GM18858 (cell line): ENCODE measurements at regions not wholly inside any gene's neighbourhood (a gene's known extent, or its start where the extent isn't known, plus 50 kb on each side); places are given as distances from the start of the nearest gene placed in this dataset.
"Not testable (repeated sequence)": the region's sequence is repeated elsewhere in the genome, so short reads cannot be mapped to it uniquely, and the experiment has no call there.

Experiments used
- ATAC-seq: cut with Tn5 transposase; IDR thresholded peaks from one replicate; pipeline ENCODE4 v1.9.1; 2021; ENCODE audit not compliant: unreplicated experiment

DNA sequence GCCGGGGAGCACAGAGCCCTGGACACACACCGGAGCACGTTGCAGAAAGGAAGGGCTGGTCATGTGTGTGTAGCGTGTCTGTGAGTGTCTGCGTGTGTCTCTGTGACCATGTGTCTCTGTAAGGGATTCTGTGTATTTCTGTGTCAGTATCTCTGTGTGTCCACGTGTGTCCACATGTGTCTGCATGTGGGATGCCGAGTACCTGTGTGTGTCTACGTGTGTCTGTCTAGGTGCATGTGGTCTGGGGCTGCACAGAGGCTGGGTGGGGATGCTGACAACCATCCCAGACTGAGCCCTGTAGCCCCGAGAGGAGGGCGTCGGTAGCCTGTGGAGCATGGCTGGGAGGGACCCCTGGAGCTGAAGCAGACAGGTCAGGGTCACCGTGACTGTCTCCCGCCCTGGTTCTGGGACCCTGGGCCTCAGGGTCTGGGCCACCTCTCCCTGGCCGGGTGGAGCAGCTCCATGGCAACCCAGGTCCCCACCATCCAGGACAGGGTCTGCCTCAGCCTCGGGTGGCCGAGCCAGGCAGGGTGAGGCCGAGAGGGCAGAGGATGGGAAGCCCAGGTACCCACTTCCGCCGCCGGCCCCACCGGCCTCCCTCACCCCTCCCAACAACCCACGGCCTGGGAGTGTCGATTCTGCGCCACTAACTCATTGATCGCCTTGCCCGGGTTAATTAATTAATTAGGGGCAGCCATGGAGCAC, 122.7 kb downstream of the FAM53A start:
- no peak for ATAC-seq

DNA sequence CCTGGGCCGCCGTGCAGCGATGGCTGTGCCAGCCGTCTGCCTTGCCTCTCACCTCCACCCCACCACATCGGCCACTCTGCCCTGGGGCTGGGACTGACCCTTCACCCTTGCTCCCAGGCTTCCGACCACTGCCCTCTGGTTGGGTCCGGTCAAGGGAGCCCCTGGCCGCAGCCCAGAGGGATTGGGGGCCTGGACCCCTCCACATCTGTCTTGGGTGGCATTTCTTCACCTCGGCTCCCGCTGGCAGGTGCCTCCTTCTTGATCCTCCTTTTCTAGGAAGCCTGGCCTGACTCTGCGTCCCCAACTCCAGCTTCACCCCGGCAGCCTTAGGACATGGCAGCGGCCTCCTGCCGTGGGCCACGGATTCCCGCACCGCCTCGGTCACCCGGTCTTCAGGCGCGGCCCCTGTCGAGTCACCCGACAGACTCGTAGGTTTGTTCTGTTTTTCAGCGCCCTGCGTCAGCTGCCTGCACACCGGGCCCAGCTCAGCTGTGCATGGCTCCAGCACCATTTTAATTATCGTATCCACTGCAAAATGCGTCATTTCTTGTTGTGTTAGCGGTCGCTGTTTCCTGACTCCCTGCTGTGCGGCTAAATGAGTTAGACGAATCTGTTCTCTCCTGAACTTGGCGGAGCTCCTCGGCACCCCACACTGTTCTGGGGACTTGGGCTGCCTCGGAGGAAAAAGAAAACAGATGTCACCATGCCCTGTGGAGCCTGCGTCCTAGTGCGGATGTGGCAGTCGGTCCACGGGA, 124.0 kb downstream of the FAM53A start:
- ATAC-seq = no peak

- no peak for ATAC-seq
These were observed 125.9 kb downstream of the FAM53A start for GRCh38 chr4:1558205-1558604.

- ATAC-seq = no peak
These were observed 126.9 kb downstream of the FAM53A start for GRCh38 chr4:1557221-1557597.

GRCh38 chr4:1556541-1557220, 127.4 kb downstream of the FAM53A start:
- ATAC-seq = no peak

- ATAC-seq = no peak
These were observed 129.2 kb downstream of the FAM53A start for GRCh38 chr4:1554876-1555265.

DNA sequence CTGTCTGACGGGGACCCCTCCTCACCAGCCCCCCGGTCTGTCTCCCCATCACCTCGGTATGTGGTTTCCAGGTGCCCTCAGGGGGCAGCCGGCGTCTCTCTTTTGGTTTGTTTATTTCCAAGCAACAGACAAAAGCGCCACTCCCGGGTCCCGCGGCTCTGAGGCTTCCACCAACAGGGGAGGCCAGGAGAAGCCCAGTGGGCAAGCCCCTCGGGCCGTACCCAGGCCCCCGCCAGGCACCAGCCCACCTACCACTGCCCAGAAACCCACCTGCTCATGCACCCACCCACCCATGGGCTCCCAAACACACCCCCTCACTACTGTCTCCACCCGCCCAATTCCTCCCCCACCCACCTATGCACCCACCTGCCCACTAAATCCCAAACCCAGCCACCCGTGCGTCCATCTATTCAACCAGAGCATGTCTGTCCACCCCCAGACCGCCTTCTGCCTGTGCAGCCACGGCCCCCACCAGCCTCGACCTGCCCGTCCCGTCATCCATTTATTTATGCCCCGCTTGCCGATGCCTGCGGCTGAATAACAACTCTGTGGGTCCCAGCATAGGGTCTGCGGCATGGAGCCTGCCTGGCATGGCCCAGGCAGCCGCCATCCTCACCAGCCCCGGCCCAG, 129.8 kb downstream of the FAM53A start:
- ATAC-seq = no peak

GRCh38 chr4:1553365-1553764, 130.7 kb downstream of the FAM53A start:
- ATAC-seq = no peak

- no peak for ATAC-seq
These were observed 131.7 kb downstream of the FAM53A start for GRCh38 chr4:1552451-1552850.

GRCh38 chr4:1551211-1551610, 132.9 kb downstream of the FAM53A start:
- ATAC-seq = no peak

DNA sequence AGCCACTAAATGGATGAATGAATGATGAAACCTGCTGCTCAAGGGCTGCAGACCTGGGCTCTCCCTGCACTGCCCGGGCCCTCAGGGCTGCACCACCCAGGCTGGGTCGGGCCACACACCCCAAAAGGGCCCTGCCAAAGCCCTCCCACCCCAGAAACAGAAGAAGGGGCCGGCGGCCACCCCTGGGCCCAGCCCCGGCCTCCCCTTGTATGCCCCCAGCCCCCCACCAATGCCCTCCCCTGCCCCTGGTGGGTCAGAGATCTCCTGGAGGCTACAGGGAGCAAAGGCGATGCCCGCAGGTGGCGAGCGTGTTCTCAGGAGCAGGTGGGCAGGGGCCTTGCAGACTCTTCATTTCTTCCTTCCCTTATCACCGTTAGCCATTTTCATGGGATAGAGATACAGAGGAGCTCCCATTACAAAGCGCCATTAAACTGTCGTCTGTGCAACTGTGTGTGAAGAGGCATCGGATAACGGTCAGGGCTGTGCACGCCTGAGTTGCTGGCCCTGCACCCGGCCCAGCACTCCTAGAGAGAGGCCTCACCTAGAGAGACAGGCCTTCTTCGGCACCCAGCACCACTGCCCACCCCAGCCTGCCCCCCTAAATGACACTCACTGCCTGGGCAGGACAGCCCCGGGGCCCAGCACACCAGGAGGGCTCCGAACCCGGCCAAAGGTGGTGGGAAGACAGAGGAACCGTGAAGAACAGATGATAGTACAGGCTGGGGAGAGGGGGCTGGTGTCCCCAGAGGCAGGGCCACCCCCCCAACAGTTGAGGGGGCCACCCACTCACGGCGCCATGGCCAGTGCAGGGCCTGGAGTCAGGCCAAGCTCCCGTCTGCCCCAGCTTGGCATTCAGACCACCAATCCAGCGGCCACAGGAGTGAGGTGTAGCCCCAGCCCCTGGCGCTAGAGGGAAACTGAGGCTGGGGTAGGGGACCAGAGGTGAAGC, 133.7 kb downstream of the FAM53A start:
- no peak for ATAC-seq

GRCh38 chr4:1549638-1550035, 134.5 kb downstream of the FAM53A start:
- no peak for ATAC-seq

GRCh38 chr4:1548827-1549637, 135.1 kb downstream of the FAM53A start:
- not testable (repeated sequence) for ATAC-seq

DNA sequence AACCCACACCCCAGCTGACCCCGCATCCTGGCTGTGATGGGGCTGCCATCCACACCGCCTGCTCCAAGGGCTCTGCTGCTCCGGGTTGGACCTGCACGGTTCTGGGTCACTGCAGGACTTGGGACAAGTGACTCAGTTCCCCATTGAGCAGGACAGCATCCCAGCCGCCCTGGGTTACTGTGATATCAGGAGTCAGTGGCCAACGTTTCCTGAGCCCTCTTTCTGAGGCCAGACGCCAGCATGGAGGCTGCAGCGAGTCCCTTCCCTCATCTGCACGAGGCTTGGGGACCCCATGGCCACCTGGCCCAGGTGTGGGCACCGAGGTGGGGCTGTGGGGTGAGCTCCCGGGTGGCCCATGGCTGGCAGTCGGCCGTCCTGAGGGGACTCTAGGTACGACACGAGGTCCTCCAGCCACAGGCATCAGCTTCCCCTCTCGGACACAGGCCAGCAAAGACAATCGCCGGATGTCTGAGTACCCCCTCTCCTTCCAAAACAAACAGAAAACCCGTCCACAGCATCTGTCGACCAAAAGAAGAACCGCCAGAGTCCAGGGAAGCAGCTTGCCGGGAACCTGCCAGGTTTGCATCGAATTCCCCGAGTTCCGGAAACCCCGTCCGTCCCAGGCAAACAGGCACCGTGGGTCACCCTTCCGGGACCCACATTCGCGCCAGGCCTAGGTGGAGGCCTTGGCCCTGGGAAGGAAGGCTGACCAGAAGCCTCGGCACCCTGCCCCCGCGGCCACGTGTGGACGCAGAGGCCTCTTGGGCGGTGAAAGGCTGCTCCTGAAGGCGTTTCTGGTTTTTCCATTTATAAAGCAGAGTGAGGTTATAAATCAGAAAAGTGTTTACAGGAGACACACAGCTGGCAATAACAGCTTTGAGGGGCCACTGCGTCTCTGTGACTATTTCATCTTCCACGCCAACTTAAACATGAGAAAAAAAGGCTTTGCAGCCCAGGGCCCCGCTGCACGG, 136.0 kb downstream of the FAM53A start:
- ATAC-seq = no peak

DNA sequence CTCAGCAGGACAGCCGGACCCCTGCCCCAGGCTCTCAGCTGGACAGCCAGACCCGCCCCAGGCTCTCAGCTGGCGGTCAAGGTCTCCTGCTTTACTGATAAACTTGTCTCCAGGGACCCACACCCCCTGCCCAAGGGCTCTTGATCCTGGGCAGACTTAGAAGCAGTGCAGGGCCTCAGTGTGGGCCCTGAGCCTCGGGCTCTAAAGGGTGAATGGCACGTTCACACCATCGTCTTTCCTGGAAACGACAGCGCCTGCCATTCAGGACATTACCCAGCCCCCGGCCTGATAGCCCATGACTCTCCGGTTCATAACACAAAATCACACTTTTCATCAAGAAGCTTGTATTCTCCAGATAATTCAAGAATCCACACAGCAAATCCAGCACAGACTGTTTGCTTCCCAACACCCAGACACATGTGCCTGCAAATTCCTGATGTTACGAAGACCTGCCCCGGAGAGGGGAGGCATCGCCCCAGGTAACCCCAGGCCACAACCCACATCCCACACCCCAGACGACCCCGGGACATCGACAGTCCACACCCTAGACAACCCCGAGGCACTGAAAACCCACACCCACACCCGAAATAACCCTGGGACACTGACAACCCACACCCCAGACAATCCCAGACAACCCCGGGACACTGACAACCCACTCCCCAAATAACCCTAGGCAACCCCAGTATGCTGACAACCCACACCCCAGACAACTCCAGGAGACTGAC, 136.8 kb downstream of the FAM53A start:
- no peak for ATAC-seq

DNA sequence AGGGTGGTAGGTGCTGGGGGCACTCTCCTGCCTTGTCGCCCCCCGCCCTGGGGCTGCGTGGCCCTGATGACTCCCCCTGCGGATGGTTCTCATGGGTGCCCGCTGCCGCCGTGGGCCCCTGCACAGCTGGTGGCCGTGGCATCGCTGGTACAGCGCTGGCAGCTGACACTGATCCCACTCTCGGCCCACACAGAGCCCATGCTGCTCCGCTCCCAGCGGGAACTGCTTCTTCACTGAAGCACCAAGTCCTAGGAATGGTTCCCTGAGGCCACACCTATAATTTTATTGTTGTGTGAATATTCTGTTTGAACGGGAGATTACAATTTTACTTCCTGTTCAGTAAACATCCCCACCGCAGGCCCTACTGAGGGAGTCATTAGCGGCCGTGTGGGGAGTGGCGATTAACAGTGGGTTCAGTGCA, 138.6 kb upstream of the NKX1-1 start:
- no peak for ATAC-seq

- ATAC-seq = not testable (repeated sequence)
These were observed 138.2 kb upstream of the NKX1-1 start for GRCh38 chr4:1544435-1544834.

- no peak for ATAC-seq
These were observed 137.7 kb upstream of the NKX1-1 start for GRCh38 chr4:1543976-1544375.
